Epidermal melanocyte (primary cell): ENCODE measurements at regions not wholly inside any gene's neighbourhood (a gene's known extent, or its start where the extent isn't known, plus 50 kb on each side); places are given as distances from the start of the nearest gene placed in this dataset.

Experiments used
- DNase-seq: peaks from one replicate; pipeline ENCODE4 v3.0.0; 2011; ENCODE audit warnings: low spot score; ENCODE audit not compliant: insufficient read length

- no peak for DNase-seq
These were observed 1703.9 kb upstream of the TENM3 start for GRCh38 chr4:180539284-180539683.

- DNase-seq, result no peak
These were observed 1701.5 kb upstream of the TENM3 start for GRCh38 chr4:180541678-180542077.

GRCh38 chr4:180542445-180543100, 1700.6 kb upstream of the TENM3 start:
- DNase-seq, result no peak

- no peak for DNase-seq
These were observed 1693.1 kb upstream of the TENM3 start for GRCh38 chr4:180550106-180550505.

GRCh38 chr4:180557348-180557747, 1685.9 kb upstream of the TENM3 start:
- DNase-seq, result no peak

- no peak for DNase-seq
These were observed 1685.3 kb upstream of the TENM3 start for GRCh38 chr4:180557950-180558349.

- DNase-seq, result no peak
These were observed 1684.8 kb upstream of the TENM3 start for GRCh38 chr4:180558427-180558826.

- no peak for DNase-seq
These were observed 1682.3 kb upstream of the TENM3 start for GRCh38 chr4:180560896-180561295.

- no peak for DNase-seq
These were observed 1679.2 kb upstream of the TENM3 start for GRCh38 chr4:180564026-180564425.

GRCh38 chr4:180564448-180564847, 1678.8 kb upstream of the TENM3 start:
- no peak for DNase-seq

- DNase-seq, result no peak
These were observed 1677.3 kb upstream of the TENM3 start for GRCh38 chr4:180565856-180566431.

GRCh38 chr4:180566492-180566891, 1676.7 kb upstream of the TENM3 start:
- no peak for DNase-seq

GRCh38 chr4:180567080-180567479, 1676.1 kb upstream of the TENM3 start:
- no peak for DNase-seq

- no peak for DNase-seq
These were observed 1671.6 kb upstream of the TENM3 start for GRCh38 chr4:180571516-180572055.

GRCh38 chr4:180578175-180578574, 1665.0 kb upstream of the TENM3 start:
- no peak for DNase-seq

GRCh38 chr4:180581061-180581460, 1662.1 kb upstream of the TENM3 start:
- no peak for DNase-seq

GRCh38 chr4:180587379-180587778, 1655.8 kb upstream of the TENM3 start:
- DNase-seq, result no peak

GRCh38 chr4:180589575-180589974, 1653.6 kb upstream of the TENM3 start:
- DNase-seq, result no peak

- no peak for DNase-seq
These were observed 1646.2 kb upstream of the TENM3 start for GRCh38 chr4:180596888-180597483.

GRCh38 chr4:180598281-180598680, 1644.9 kb upstream of the TENM3 start:
- no peak for DNase-seq

GRCh38 chr4:180603791-180604190, 1639.4 kb upstream of the TENM3 start:
- no peak for DNase-seq

GRCh38 chr4:180610324-180610723, 1632.9 kb upstream of the TENM3 start:
- no peak for DNase-seq

GRCh38 chr4:180615746-180616145, 1627.5 kb upstream of the TENM3 start:
- no peak for DNase-seq
